Germinal center (tissue), 1 donor: ENCODE measurements at regions not wholly inside any gene's neighbourhood (a gene's known extent, or its start where the extent isn't known, plus 50 kb on each side); places are given as distances from the start of the nearest gene placed in this dataset.

Experiments used
- DNase-seq: peaks from one replicate; pipeline ENCODE4 v3.0.0; 2012; ENCODE audit warnings: mixed read lengths, low spot score

GRCh38 chr9:117547904-117548303, 133.0 kb upstream of the ASTN2 start:
- DNase-seq, result no peak

- DNase-seq, result no peak
Observed at GRCh38 chr9:117546894-117547678, 132.2 kb upstream of the ASTN2 start.

GRCh38 chr9:117545846-117546245, 131.0 kb upstream of the ASTN2 start:
- no peak for DNase-seq

GRCh38 chr9:117543089-117543488, 128.2 kb upstream of the ASTN2 start:
- DNase-seq, result no peak

- DNase-seq, result no peak
Observed at GRCh38 chr9:117542021-117542420, 127.2 kb upstream of the ASTN2 start.

- no peak for DNase-seq
Observed at GRCh38 chr9:117541181-117541580, 126.3 kb upstream of the ASTN2 start.

GRCh38 chr9:117535973-117536372, 121.1 kb upstream of the ASTN2 start:
- no peak for DNase-seq

GRCh38 chr9:117535434-117535833, 120.6 kb upstream of the ASTN2 start:
- DNase-seq, result no peak

- no peak for DNase-seq
Observed at GRCh38 chr9:117528225-117528624, 113.4 kb upstream of the ASTN2 start.

GRCh38 chr9:117526674-117527073, 111.8 kb upstream of the ASTN2 start:
- DNase-seq, result no peak

- DNase-seq, result no peak
Observed at GRCh38 chr9:117523531-117524153, 108.8 kb upstream of the ASTN2 start.

- no peak for DNase-seq
Observed at GRCh38 chr9:117521293-117521692, 106.4 kb upstream of the ASTN2 start.

- DNase-seq, result no peak
Observed at GRCh38 chr9:117516676-117517632, 102.1 kb upstream of the ASTN2 start.

- no peak for DNase-seq
Observed at GRCh38 chr9:117511852-117512481, 97.1 kb upstream of the ASTN2 start.

- DNase-seq, result no peak
Observed at GRCh38 chr9:117496307-117496706, 81.5 kb upstream of the ASTN2 start.

- DNase-seq, result no peak
Observed at GRCh38 chr9:117494401-117495090, 79.7 kb upstream of the ASTN2 start.

- no peak for DNase-seq
Observed at GRCh38 chr9:117492476-117492875, 77.6 kb upstream of the ASTN2 start.

- no peak for DNase-seq
Observed at GRCh38 chr9:117491491-117491890, 76.6 kb upstream of the ASTN2 start.

- DNase-seq, result no peak
Observed at GRCh38 chr9:117490199-117490598, 75.3 kb upstream of the ASTN2 start.

- no peak for DNase-seq
Observed at GRCh38 chr9:117488659-117489058, 73.8 kb upstream of the ASTN2 start.

- peak; percentile 65 for DNase-seq
Observed at GRCh38 chr9:117487555-117488175, 72.8 kb upstream of the ASTN2 start.
